HCT116 (cell line): ENCODE measurements at regions not wholly inside any gene's neighbourhood (a gene's known extent, or its start where the extent isn't known, plus 50 kb on each side); places are given as distances from the start of the nearest gene placed in this dataset.

Experiments used
- ATAC-seq: fragments of 200-7000 bp; cut with Tn5 transposase; 2 replicates; pipeline ENCODE4 v1.9.1; 2020; ENCODE audit warnings: mild to moderate bottlenecking, moderate library complexity
- BruUV-seq: library from RNA; stranded (reverse); fragments of 400-500 nt; replicated peaks from 2 replicates; lab custom pipeline; 2021; lab: Mats Ljungman, UMichigan
- CTCF ChIA-PET: fragments of 300-600 bp; sonication (Branson Sonifier 250); formaldehyde crosslinking; loops from one replicate; lab custom pipeline; 2021; ENCODE audit warnings: antibody characterized with exemption; lab: Charles Lee
- POLR2A ChIA-PET: fragments of 300-600, 350-600 bp; sonication (Branson Sonifier 250); formaldehyde crosslinking; loops from one replicate; lab custom pipeline; 2021; ENCODE audit warnings: antibody characterized with exemption; lab: Charles Lee
- RAD21 ChIA-PET, 2 experiments: fragments of 300-600 bp; sonication (Branson Sonifier 250); formaldehyde crosslinking; loops; one replicate each; lab custom pipeline; 2023; ENCODE audit warnings: low total read pairs in 2 of 2; ENCODE audit not compliant: uncharacterized antibody in 2 of 2, unreplicated experiment in 2 of 2, low non-redundant PET in 1 of 2; lab: Charles Lee
- DNase-seq: peaks from one replicate; pipeline ENCODE4 v3.0.0-alpha.2; 2010; ENCODE audit warnings: low read depth, low spot score
- H2AFZ ChIP-seq: fragments of 200-600 bp; shearing (Covaris generic), sonication (generic); 2 replicates; pipeline ENCODE4 v1.6.1; 2017; ENCODE audit warnings: low read depth, mixed run types, mixed read lengths, antibody characterized with exemption, low read length; ENCODE audit not compliant: poor library complexity, severe bottlenecking
- H3K27ac ChIP-seq: 2 replicates; pipeline ENCODE4 v1.5.1; 2012; ENCODE audit warnings: low read depth, low read length
- H3K27me3 ChIP-seq: fragments of 200-600 bp; sonication (generic); 2 replicates; pipeline ENCODE4 v1.6.1; 2016; ENCODE audit warnings: mixed run types, low read length, mixed read lengths; ENCODE audit not compliant: insufficient read depth
- H3K36me3 ChIP-seq, 2 experiments: fragments of 200-500 bp in 1 of 2; fragments of 200-600 bp in 1 of 2; sonication (Bioruptor generic) in 1 of 2; sonication (generic) in 1 of 2; 2 replicates each; pipeline versions ENCODE4 v1.5.1 to v1.6.1; 2014 to 2016; ENCODE audit warnings: low read length in 2 of 2, inconsistent platforms in 1 of 2, mixed read lengths in 1 of 2, mixed run types in 1 of 2; ENCODE audit not compliant: insufficient read depth in 2 of 2, control insufficient read depth in 1 of 2
- H3K4me1 ChIP-seq, 2 experiments: fragments of 200-600 bp in 1 of 2; sonication (generic) in 1 of 2; 2 replicates each; pipeline versions ENCODE4 v1.5.1 to v1.6.1; 2012 to 2017; ENCODE audit warnings: low read length in 2 of 2, inconsistent platforms in 1 of 2, mild to moderate bottlenecking in 1 of 2, mixed read lengths in 1 of 2, mixed run types in 1 of 2, moderate library complexity in 1 of 2; ENCODE audit not compliant: insufficient read depth in 2 of 2, control insufficient read depth in 1 of 2
- H3K4me2 ChIP-seq: fragments of 200-600 bp; sonication (generic); 2 replicates; pipeline ENCODE4 v1.6.1; 2017; ENCODE audit warnings: mixed run types, low read length, mixed read lengths
- H3K4me3 ChIP-seq, 2 experiments: fragments of 200-600 bp in 1 of 2; sonication (generic) in 1 of 2; replicated peaks in 1 of 2; 2 replicates each; pipeline ENCODE4 v1.5.1; 2011 to 2016; ENCODE audit warnings: low read length in 2 of 2, control low read depth in 1 of 2, low read depth in 1 of 2, mild to moderate bottlenecking in 1 of 2, mixed read lengths in 1 of 2, mixed run types in 1 of 2
- H3K79me2 ChIP-seq: fragments of 200-600 bp; sonication (generic); 2 replicates; pipeline ENCODE4 v1.6.1; 2017; ENCODE audit warnings: mild to moderate bottlenecking, mixed run types, low read length, moderate library complexity, mixed read lengths; ENCODE audit not compliant: insufficient read depth
- H3K9ac ChIP-seq: fragments of 200-600 bp; sonication (generic); 2 replicates; pipeline ENCODE4 v1.6.1; 2016; ENCODE audit warnings: low read length, mixed read lengths
- H3K9me2 ChIP-seq: fragments of 200-600 bp; sonication (generic), shearing (Covaris generic); 2 replicates; pipeline ENCODE4 v1.6.1; 2017; ENCODE audit warnings: mixed run types, mild to moderate bottlenecking, moderate library complexity; ENCODE audit not compliant: insufficient read depth
- H3K9me3 ChIP-seq, 2 experiments: fragments of 200-500 bp in 1 of 2; fragments of 200-600 bp in 1 of 2; sonication (Bioruptor generic) in 1 of 2; sonication (generic) in 1 of 2; 2 replicates each; pipeline ENCODE4 v1.6.1; 2014 to 2017; ENCODE audit warnings: low read length in 2 of 2, mixed read lengths in 2 of 2, inconsistent platforms in 1 of 2, low read depth in 1 of 2, mild to moderate bottlenecking in 1 of 2, mixed run types in 1 of 2, moderate library complexity in 1 of 2; ENCODE audit not compliant: control insufficient read depth in 1 of 2, insufficient read depth in 1 of 2
- H4K20me1 ChIP-seq: fragments of 200-600 bp; sonication (generic), shearing (Covaris generic); 2 replicates; pipeline ENCODE4 v1.6.1; 2017; ENCODE audit warnings: mixed run types, mild to moderate bottlenecking, moderate library complexity; ENCODE audit not compliant: insufficient read depth
- CTCF ChIP-seq, 3 experiments: fragments of 200-600 bp in 1 of 3; sonication (generic) in 1 of 3; IDR thresholded peaks in 2 of 3; conservative IDR thresholded peaks in 1 of 3; 2 replicates each; pipeline ENCODE4 v1.5.1; 2012 to 2017; ENCODE audit warnings: low read depth in 2 of 3, low read length in 2 of 3, antibody characterized with exemption in 1 of 3, borderline replicate concordance in 1 of 3, control low read depth in 1 of 3, mild to moderate bottlenecking in 1 of 3, mixed read lengths in 1 of 3, mixed run types in 1 of 3, moderate library complexity in 1 of 3; ENCODE audit not compliant: insufficient read depth in 1 of 3
- EZH2 ChIP-seq: fragments of 200-600 bp; sonication (generic); IDR thresholded peaks from 2 replicates; pipeline ENCODE4 v1.6.1; 2017; ENCODE audit warnings: antibody characterized with exemption, mixed run types
- MAX ChIP-seq: IDR thresholded peaks from 2 replicates; pipeline ENCODE4 v1.6.1; 2012
- POLR2AphosphoS5 ChIP-seq: IDR thresholded peaks from 2 replicates; pipeline ENCODE4 v1.6.1; 2011; ENCODE audit warnings: mild to moderate bottlenecking, low read depth, low read length, moderate library complexity
- SP1 ChIP-seq: IDR thresholded peaks from 2 replicates; pipeline ENCODE4 v1.6.1; 2012; ENCODE audit warnings: low read depth
- SRF ChIP-seq: IDR thresholded peaks from 2 replicates; pipeline ENCODE4 v1.6.1; 2012; ENCODE audit warnings: low read depth
- TCF7L2 ChIP-seq: IDR thresholded peaks from 2 replicates; pipeline ENCODE4 v1.7.0; 2011; ENCODE audit warnings: borderline replicate concordance, inconsistent platforms; ENCODE audit not compliant: insufficient read depth, insufficient read length; ENCODE audit errors: extremely low read depth
- intact Hi-C: fragments of 100-400 bp; cut with micrococcal nuclease; formaldehyde crosslinking; loops from 2 replicates; pipeline ENCODE4 v1.10.0; 2022
- TF ChIP-seq, protein P1 (sequence below): IDR thresholded peaks from 2 replicates; pipeline ENCODE4 v1.6.1; 2011; ENCODE audit warnings: mild to moderate bottlenecking, low read length, moderate library complexity; ENCODE audit not compliant: insufficient replicate concordance; ENCODE audit errors: extremely low read depth

DNA sequence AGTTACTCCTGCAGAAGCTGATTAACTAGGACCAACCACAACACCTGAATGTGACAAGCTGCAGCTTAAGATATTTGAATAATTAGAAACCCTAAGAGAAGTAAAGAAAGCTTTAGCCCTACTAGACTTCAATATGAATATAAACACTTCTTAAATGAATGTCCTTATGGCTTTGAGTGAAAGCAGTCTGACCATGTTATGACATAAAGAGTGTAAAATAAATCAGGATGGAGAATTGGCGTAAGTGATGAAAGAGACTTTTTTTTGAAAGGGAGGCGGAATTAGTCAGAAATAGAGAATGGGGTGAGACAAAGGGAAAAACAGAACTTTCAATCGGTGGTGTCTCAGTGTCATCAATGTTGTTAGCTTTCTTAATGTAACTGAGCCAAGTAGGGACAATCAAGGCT lies 117.2 kb upstream of the MAGEB16 start (continued):
- TF ChIP-seq, protein P1, sequence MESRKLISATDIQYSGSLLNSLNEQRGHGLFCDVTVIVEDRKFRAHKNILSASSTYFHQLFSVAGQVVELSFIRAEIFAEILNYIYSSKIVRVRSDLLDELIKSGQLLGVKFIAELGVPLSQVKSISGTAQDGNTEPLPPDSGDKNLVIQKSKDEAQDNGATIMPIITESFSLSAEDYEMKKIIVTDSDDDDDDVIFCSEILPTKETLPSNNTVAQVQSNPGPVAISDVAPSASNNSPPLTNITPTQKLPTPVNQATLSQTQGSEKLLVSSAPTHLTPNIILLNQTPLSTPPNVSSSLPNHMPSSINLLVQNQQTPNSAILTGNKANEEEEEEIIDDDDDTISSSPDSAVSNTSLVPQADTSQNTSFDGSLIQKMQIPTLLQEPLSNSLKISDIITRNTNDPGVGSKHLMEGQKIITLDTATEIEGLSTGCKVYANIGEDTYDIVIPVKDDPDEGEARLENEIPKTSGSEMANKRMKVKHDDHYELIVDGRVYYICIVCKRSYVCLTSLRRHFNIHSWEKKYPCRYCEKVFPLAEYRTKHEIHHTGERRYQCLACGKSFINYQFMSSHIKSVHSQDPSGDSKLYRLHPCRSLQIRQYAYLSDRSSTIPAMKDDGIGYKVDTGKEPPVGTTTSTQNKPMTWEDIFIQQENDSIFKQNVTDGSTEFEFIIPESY = no peak

GRCh38 chrX:35682476-35682875 lies 115.7 kb upstream of the MAGEB16 start:
- Histone ChIP-seq H3K9ac (no peak overlapping the region), H3K27ac (no peak overlapping the region), H3K4me2 (no peak overlapping the region), H3K4me1 (no peaks in the 10 kb centered on the region), H2AFZ (no peak overlapping the region), H4K20me1 (no peaks in the 10 kb centered on the region), H3K9me3 (no peaks in the 10 kb centered on the region)
- intact Hi-C loops = no loop called here
- ATAC-seq = no peak
- no peak for TF ChIP-seq POLR2AphosphoS5
- TF ChIP-seq EZH2 = no peak
- TF ChIP-seq SP1 = no peak
- no peak for TF ChIP-seq TCF7L2
- TF ChIP-seq, protein P1 = no peak
- no peak for TF ChIP-seq CTCF (IDR thresholded peaks at IDR 0.05 in 2 of 3, conservative IDR thresholded peaks at IDR 0.05 in 1 of 3; ENCODE audit: borderline replicate concordance in 1 of 3, insufficient read depth in 1 of 3, low read depth in 2 of 3, low read length in 2 of 3)
- TF ChIP-seq SRF = no peak
- TF ChIP-seq MAX = no peak
- TF ChIP-seq, all 23 proteins: peak for 0
- ChIA-PET POLR2A (no interaction called here), CTCF (no interaction called here), RAD21 (no interaction called here)
- Histone ChIP-seq H3K27me3 (no peaks in the 10 kb centered on the region), H3K79me2 (no peaks in the 10 kb centered on the region), H3K36me3 (no peaks in the 10 kb centered on the region), H3K4me3 (no peak overlapping the region), H3K9me2 (no peaks in the 10 kb centered on the region)
- no peak for DNase-seq
- BruUV-seq = no TSS peak
